ENCODE measurements at regions not wholly inside any gene's neighbourhood (a gene's known extent, or its start where the extent isn't known, plus 50 kb on each side); places are given as distances from the start of the nearest gene placed in this dataset.
A peak's percentile ranks its signal among the peaks of the same experiment; 100 is the strongest.

- ATAC-seq (ENCODE audit: low FRiP score in 2 of 2) (peak in 1 of 2 donors; percentile 13), DNase-seq (no peak)
- H3K27ac ChIP-seq: no peak overlapping the region
- H3K4me3 ChIP-seq: peak overlapping the region in 3 of 4 donors; percentile 20 to 44 (median 43)
- no peaks in the 10 kb centered on the region for H3K9me3 ChIP-seq
- TF ChIP-seq CTCF (IDR thresholded peaks at IDR 0.05): no peak
- no peak for TF ChIP-seq EP300 (IDR thresholded peaks at IDR 0.05)
- TF ChIP-seq POLR2A (IDR thresholded peaks at IDR 0.05): no peak
- no peak for TF ChIP-seq POLR2AphosphoS5 (IDR thresholded peaks at IDR 0.05)
- no peaks in the 10 kb centered on the region for H3K36me3 ChIP-seq
- 14 to 18% methylated on average over 16 of the region's 16 CpGs for WGBS, 2 donors
- H3K27me3 ChIP-seq: peaks cover 0 to 3% (median 0%) of the 10 kb centered on the region in 4 donors
- H3K4me1 ChIP-seq: peaks cover 6 to 12% (median 9%) of the 10 kb centered on the region in 4 donors
Observed at GRCh38 chr7:54663603-54664234, 95.3 kb downstream of the SEC61G start.

DNA sequence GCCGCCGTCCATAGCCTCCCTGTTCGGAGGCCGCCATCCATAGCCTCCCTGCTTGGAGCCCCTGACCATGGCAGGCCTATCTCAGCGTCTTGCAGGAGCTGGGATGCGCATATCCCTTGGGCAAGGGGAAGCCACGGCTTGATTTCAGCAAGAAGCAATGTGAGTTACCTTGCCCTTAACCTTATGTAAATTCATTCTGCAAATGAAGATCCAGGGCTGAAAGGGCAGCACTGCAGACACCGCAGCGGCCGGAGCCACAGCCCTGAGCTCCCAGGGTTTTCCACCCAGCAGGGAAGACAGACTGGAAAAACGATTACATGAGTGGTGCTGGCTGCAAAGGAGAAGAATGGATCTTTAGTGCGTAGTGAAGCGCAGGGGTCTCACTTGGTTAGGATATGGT is 95.8 kb downstream of the SEC61G start:
- no peak overlapping the region for H3K4me3 ChIP-seq
- 77 to 81% methylated on average over 10 to 13 of the region's 13 CpGs for WGBS, 2 donors
- no peak overlapping the region for H3K27ac ChIP-seq
- H3K36me3 ChIP-seq: no peaks in the 10 kb centered on the region
- peaks cover 0 to 3% (median 0%) of the 10 kb centered on the region in 4 donors for H3K27me3 ChIP-seq
- peak in 1 of 2 donors; percentile 42 for DNase-seq
- H3K9me3 ChIP-seq: no peaks in the 10 kb centered on the region
- ATAC-seq (ENCODE audit: low FRiP score in 2 of 2): no peak
- no peak for TF ChIP-seq EP300 (IDR thresholded peaks at IDR 0.05)
- no peak for TF ChIP-seq POLR2AphosphoS5 (IDR thresholded peaks at IDR 0.05)
- no peak for TF ChIP-seq CTCF (IDR thresholded peaks at IDR 0.05)
- TF ChIP-seq POLR2A (IDR thresholded peaks at IDR 0.05): no peak
- peaks cover 6 to 12% (median 9%) of the 10 kb centered on the region in 4 donors for H3K4me1 ChIP-seq

DNA sequence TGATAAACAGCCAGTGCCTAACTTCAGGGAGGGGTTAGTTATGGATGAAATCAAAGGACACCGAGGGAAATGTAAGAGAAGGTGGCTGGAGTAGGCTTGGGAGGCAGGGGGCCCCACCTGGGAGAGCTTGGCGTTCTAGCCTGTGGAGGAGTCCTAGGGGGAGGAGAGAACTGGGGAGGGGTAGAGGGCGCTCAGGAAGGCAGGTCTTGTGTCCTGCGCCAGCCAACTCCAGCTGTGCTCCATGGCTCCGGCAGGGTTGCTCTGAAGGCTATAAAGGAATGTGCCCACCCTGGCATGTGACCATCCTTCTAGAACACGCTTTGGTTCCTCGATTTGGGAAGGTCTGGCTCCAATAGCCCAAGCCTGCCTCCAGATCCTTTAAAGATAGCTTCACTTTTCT is 96.3 kb downstream of the SEC61G start:
- Histone ChIP-seq H3K4me3 (no peak overlapping the region), H3K27ac (no peak overlapping the region), H3K27me3 (peaks cover 0 to 3% (median 0%) of the 10 kb centered on the region in 4 donors), H3K9me3 (no peaks in the 10 kb centered on the region), H3K36me3 (no peaks in the 10 kb centered on the region), H3K4me1 (peaks cover 6 to 12% (median 9%) of the 10 kb centered on the region in 4 donors)
- WGBS, 2 donors: 77 to 88% methylated on average over 7 of the region's 7 CpGs
- ATAC-seq (ENCODE audit: low FRiP score in 2 of 2) (no peak), DNase-seq (no peak)
- TF ChIP-seq POLR2A (IDR thresholded peaks at IDR 0.05) (no peak), EP300 (IDR thresholded peaks at IDR 0.05) (no peak)

GRCh38 chr7:54653905-54654304 is 105.1 kb downstream of the SEC61G start:
- no peaks in the 10 kb centered on the region for H3K9me3 ChIP-seq
- WGBS, 2 donors: 60 to 78% methylated on average over 3 of the region's 3 CpGs
- H3K4me3 ChIP-seq: no peak overlapping the region
- no peak overlapping the region for H3K27ac ChIP-seq
- ATAC-seq (ENCODE audit: low FRiP score in 2 of 2): no peak
- H3K4me1 ChIP-seq: no peaks in the 10 kb centered on the region
- H3K36me3 ChIP-seq: no peaks in the 10 kb centered on the region
- H3K27me3 ChIP-seq: no peaks in the 10 kb centered on the region
- no peak for TF ChIP-seq POLR2AphosphoS5 (IDR thresholded peaks at IDR 0.05)
- no peak for TF ChIP-seq CTCF (IDR thresholded peaks at IDR 0.05)
- no peak for TF ChIP-seq EP300 (IDR thresholded peaks at IDR 0.05)
- no peak for TF ChIP-seq POLR2A (IDR thresholded peaks at IDR 0.05)
- DNase-seq: no peak

GRCh38 chr7:54643064-54643463 is 100.9 kb downstream of the VSTM2A start:
- H3K4me3 ChIP-seq: no peak overlapping the region
- no peaks in the 10 kb centered on the region for H3K4me1 ChIP-seq
- ATAC-seq (ENCODE audit: low FRiP score in 2 of 2) (no peak), DNase-seq (no peak)
- TF ChIP-seq POLR2A (IDR thresholded peaks at IDR 0.05) (no peak), POLR2AphosphoS5 (IDR thresholded peaks at IDR 0.05) (no peak), CTCF (IDR thresholded peaks at IDR 0.05) (no peak), EP300 (IDR thresholded peaks at IDR 0.05) (no peak)
- no peaks in the 10 kb centered on the region for H3K27me3 ChIP-seq
- no peaks in the 10 kb centered on the region for H3K36me3 ChIP-seq
- WGBS, 2 donors: 69 to 86% methylated on average over 6 of the region's 6 CpGs
- no peaks in the 10 kb centered on the region for H3K9me3 ChIP-seq
- H3K27ac ChIP-seq: no peak overlapping the region

All from upper lobe of left lung (tissue), 6 donors.